ENCODE measurements at regions not wholly inside any gene's neighbourhood (a gene's known extent, or its start where the extent isn't known, plus 50 kb on each side); places are given as distances from the start of the nearest gene placed in this dataset.
"Not testable (repeated sequence)": the region's sequence is repeated elsewhere in the genome, so short reads cannot be mapped to it uniquely, and the experiment has no call there.

- Histone ChIP-seq H3K27ac (ENCODE audit: low read depth in 1 of 2, low read length in 2 of 2) (no peak overlapping the region), H3K4me1 (ENCODE audit: insufficient read depth, low read length) (no peaks in the 10 kb centered on the region), H3K9me3 (ENCODE audit: control insufficient read depth in 1 of 2, insufficient read depth in 1 of 2, low read length in 2 of 2) (no peaks in the 10 kb centered on the region), H3K27me3 (ENCODE audit: control insufficient read depth in 1 of 2, insufficient read depth in 2 of 2, low read length in 2 of 2) (no peaks in the 10 kb centered on the region), H3K4me3 (ENCODE audit: low read length) (no peak overlapping the region), H3K36me3 (ENCODE audit: insufficient read depth, low read length) (no peaks in the 10 kb centered on the region)
- no peaks in the 10 kb centered on the region for H3K4me1 Mint-ChIP-seq (ENCODE audit: low read depth)
- H3K36me3 Mint-ChIP-seq (ENCODE audit: low read depth), result no peaks in the 10 kb centered on the region
- no peak for TF ChIP-seq CTCF (IDR thresholded peaks at IDR 0.05)
- intact Hi-C loops (cut with DNase I, micrococcal nuclease), result no loop called here
- ChIA-PET CTCF (no interaction called here), POLR2A (no interaction called here)
- DNase-seq, result no peak
- H3K27ac Mint-ChIP-seq, result no peak overlapping the region
- no peak overlapping the region for H3K4me3 Mint-ChIP-seq
- H3K27me3 Mint-ChIP-seq, result no peaks in the 10 kb centered on the region
- no peaks in the 10 kb centered on the region for H3K9me3 Mint-ChIP-seq
- ATAC-seq (ENCODE audit: poor library complexity), result no peak
These were observed 57.2 kb downstream of the BMP15 start for GRCh38 chrX:50967736-50968135.

- H3K27ac Mint-ChIP-seq; intact Hi-C loops (cut with DNase I, micrococcal nuclease); DNase-seq; H3K9me3 ChIP-seq (ENCODE audit: control insufficient read depth in 1 of 2, insufficient read depth in 1 of 2, low read length in 2 of 2); H3K4me1 ChIP-seq (ENCODE audit: insufficient read depth, low read length); H3K4me3 Mint-ChIP-seq; POLR2A ChIA-PET; H3K4me1 Mint-ChIP-seq (ENCODE audit: low read depth); H3K27me3 ChIP-seq (ENCODE audit: control insufficient read depth in 1 of 2, insufficient read depth in 2 of 2, low read length in 2 of 2); H3K4me3 ChIP-seq (ENCODE audit: low read length); H3K9me3 Mint-ChIP-seq; H3K36me3 Mint-ChIP-seq (ENCODE audit: low read depth); H3K36me3 ChIP-seq (ENCODE audit: insufficient read depth, low read length); CTCF ChIA-PET; H3K27me3 Mint-ChIP-seq; ATAC-seq (ENCODE audit: poor library complexity); H3K27ac ChIP-seq (ENCODE audit: low read depth in 1 of 2, low read length in 2 of 2): not testable (repeated sequence)
These were observed 58.5 kb downstream of the BMP15 start for GRCh38 chrX:50968871-50969635.

GRCh38 chrX:50971395-50971794, 60.9 kb downstream of the BMP15 start:
- ChIA-PET CTCF (no interaction called here), POLR2A (no interaction called here)
- H3K4me1 Mint-ChIP-seq (ENCODE audit: low read depth), result no peaks in the 10 kb centered on the region
- no peaks in the 10 kb centered on the region for H3K9me3 ChIP-seq (ENCODE audit: control insufficient read depth in 1 of 2, insufficient read depth in 1 of 2, low read length in 2 of 2)
- H3K27ac ChIP-seq (ENCODE audit: low read depth in 1 of 2, low read length in 2 of 2), result no peak overlapping the region
- no peak for TF ChIP-seq CTCF (IDR thresholded peaks at IDR 0.05)
- no peaks in the 10 kb centered on the region for H3K36me3 ChIP-seq (ENCODE audit: insufficient read depth, low read length)
- no peak overlapping the region for H3K4me3 Mint-ChIP-seq
- no peaks in the 10 kb centered on the region for H3K9me3 Mint-ChIP-seq
- no peaks in the 10 kb centered on the region for H3K27me3 ChIP-seq (ENCODE audit: control insufficient read depth in 1 of 2, insufficient read depth in 2 of 2, low read length in 2 of 2)
- ATAC-seq (ENCODE audit: poor library complexity) (no peak), DNase-seq (no peak)
- no peak overlapping the region for H3K4me3 ChIP-seq (ENCODE audit: low read length)
- intact Hi-C loops (cut with DNase I, micrococcal nuclease), result no loop called here
- no peaks in the 10 kb centered on the region for H3K27me3 Mint-ChIP-seq
- H3K27ac Mint-ChIP-seq, result no peak overlapping the region
- H3K36me3 Mint-ChIP-seq (ENCODE audit: low read depth), result no peaks in the 10 kb centered on the region
- no peaks in the 10 kb centered on the region for H3K4me1 ChIP-seq (ENCODE audit: insufficient read depth, low read length)

DNA sequence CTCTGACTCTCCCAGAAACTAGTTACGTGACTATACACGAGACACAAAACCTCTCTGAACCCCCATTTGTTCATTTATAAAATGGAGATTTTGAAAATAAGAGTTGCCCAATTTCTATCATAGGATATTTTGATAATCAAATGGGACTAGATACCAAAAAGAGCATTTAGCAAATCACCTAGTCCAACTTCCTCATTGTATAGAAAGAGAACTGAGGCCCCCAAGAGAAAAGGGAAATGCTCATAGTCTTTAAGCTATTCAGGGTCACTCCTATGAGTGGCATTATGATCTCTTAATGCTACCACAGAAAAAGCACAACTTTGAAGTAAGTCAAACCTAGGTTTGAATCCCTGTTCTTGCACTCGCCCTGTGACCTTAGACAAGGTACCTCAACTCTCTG, 62.7 kb downstream of the BMP15 start:
- H3K36me3 Mint-ChIP-seq (ENCODE audit: low read depth), result no peaks in the 10 kb centered on the region
- H3K27me3 Mint-ChIP-seq, result no peaks in the 10 kb centered on the region
- no peak for TF ChIP-seq CTCF (IDR thresholded peaks at IDR 0.05)
- H3K27me3 ChIP-seq (ENCODE audit: control insufficient read depth in 1 of 2, insufficient read depth in 2 of 2, low read length in 2 of 2), result no peaks in the 10 kb centered on the region
- CTCF ChIA-PET, result no interaction called here
- no peaks in the 10 kb centered on the region for H3K4me1 Mint-ChIP-seq (ENCODE audit: low read depth)
- H3K27ac ChIP-seq (ENCODE audit: low read depth in 1 of 2, low read length in 2 of 2), result no peak overlapping the region
- no peak for DNase-seq
- no peaks in the 10 kb centered on the region for H3K4me1 ChIP-seq (ENCODE audit: insufficient read depth, low read length)
- no peaks in the 10 kb centered on the region for H3K9me3 ChIP-seq (ENCODE audit: control insufficient read depth in 1 of 2, insufficient read depth in 1 of 2, low read length in 2 of 2)
- no peaks in the 10 kb centered on the region for H3K36me3 ChIP-seq (ENCODE audit: insufficient read depth, low read length)
- POLR2A ChIA-PET, result no interaction called here
- intact Hi-C loops (cut with DNase I, micrococcal nuclease), result no loop called here
- ATAC-seq (ENCODE audit: poor library complexity), result no peak
- H3K4me3 ChIP-seq (ENCODE audit: low read length), result no peak overlapping the region
- no peak overlapping the region for H3K27ac Mint-ChIP-seq
- H3K4me3 Mint-ChIP-seq, result no peak overlapping the region
- H3K9me3 Mint-ChIP-seq, result no peaks in the 10 kb centered on the region
